Esophagus muscularis mucosa (tissue), 4 donors: ENCODE measurements at regions not wholly inside any gene's neighbourhood (a gene's known extent, or its start where the extent isn't known, plus 50 kb on each side); places are given as distances from the start of the nearest gene placed in this dataset.

Experiments used
- EP300 ChIP-seq: sonication (generic); formaldehyde crosslinking; IDR thresholded peaks from one replicate; pipeline ENCODE4 v1.6.1; 2017; ENCODE audit warnings: antibody characterized with exemption
- POLR2A ChIP-seq: fragments of 450-650 bp; IDR thresholded peaks from one replicate; pipeline ENCODE4 v1.6.1; 2017; ENCODE audit warnings: antibody characterized with exemption, moderate library complexity, mild to moderate bottlenecking, low read depth
- TF ChIP-seq, protein P1 (sequence below), 3 experiments: fragments of 200-600 bp in 2 of 3; fragments of 450-650 bp in 1 of 3; sonication (generic) in 2 of 3; IDR thresholded peaks; one replicate each; pipeline ENCODE4 v1.5.1; 2017 to 2019; ENCODE audit warnings: antibody characterized with exemption in 3 of 3, mild to moderate bottlenecking in 2 of 3, moderate library complexity in 1 of 3

DNA sequence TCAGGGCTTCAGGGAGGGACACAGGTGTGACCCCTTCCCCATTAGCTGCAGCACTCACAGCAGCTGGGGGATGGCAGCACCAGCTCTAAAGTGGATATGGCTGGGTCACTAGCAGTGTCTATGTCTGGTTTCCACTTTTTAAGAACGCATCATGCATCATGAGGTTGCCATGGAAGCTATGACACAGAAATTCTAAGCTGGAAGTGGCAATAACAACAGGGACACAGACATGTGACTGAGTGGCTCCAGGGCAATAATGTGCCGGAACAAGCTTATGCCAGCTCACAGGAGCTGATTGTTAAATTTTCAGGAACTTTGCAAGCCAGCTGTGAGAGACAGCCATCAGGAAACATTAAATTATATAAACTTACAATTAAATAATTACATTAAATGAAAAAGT is 51.2 kb upstream of the NFASC start:
- TF ChIP-seq, protein P1, sequence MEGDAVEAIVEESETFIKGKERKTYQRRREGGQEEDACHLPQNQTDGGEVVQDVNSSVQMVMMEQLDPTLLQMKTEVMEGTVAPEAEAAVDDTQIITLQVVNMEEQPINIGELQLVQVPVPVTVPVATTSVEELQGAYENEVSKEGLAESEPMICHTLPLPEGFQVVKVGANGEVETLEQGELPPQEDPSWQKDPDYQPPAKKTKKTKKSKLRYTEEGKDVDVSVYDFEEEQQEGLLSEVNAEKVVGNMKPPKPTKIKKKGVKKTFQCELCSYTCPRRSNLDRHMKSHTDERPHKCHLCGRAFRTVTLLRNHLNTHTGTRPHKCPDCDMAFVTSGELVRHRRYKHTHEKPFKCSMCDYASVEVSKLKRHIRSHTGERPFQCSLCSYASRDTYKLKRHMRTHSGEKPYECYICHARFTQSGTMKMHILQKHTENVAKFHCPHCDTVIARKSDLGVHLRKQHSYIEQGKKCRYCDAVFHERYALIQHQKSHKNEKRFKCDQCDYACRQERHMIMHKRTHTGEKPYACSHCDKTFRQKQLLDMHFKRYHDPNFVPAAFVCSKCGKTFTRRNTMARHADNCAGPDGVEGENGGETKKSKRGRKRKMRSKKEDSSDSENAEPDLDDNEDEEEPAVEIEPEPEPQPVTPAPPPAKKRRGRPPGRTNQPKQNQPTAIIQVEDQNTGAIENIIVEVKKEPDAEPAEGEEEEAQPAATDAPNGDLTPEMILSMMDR (IDR thresholded peaks at IDR 0.05): no peak
- TF ChIP-seq POLR2A: no peak
- no peak for TF ChIP-seq EP300
